ENCODE measurements at regions not wholly inside any gene's neighbourhood (a gene's known extent, or its start where the extent isn't known, plus 50 kb on each side); places are given as distances from the start of the nearest gene placed in this dataset.
A peak's percentile ranks its signal among the peaks of the same experiment; 100 is the strongest.
"Not testable (repeated sequence)": the region's sequence is repeated elsewhere in the genome, so short reads cannot be mapped to it uniquely, and the experiment has no call there.

- H3K27ac Mint-ChIP-seq; H3K27me3 Mint-ChIP-seq; H3K9me3 Mint-ChIP-seq; H3K36me3 Mint-ChIP-seq; ATAC-seq (ENCODE audit: low read depth in 2 of 2); DNase-seq; H3K4me1 Mint-ChIP-seq: not testable (repeated sequence)
- peak overlapping the region in 1 of 8 donors; percentile 42 for H3K4me3 Mint-ChIP-seq
Measured at GRCh38 chr17:21772991-21773713, 80.8 kb downstream of the KCNJ18 start.

DNA sequence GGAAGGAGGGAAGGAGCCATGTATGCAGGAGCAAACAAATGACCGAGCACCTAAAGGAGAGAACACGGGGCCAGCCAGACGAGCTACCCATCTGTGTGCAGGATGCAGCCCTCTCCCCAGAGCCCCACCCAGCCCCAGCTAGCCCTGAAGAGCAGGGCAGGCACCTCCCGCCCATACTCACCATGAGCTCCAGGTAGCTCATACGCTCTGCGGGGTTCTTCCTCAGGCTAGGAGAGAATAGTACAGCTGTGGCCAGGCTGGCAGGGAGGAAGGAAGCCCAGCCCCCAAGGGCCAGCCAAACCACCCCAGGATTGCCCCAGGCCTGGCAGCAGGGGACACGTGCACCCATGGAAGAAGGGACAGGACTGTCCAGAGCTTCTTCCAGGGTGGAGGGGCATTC is 81.9 kb downstream of the KCNJ18 start:
- DNase-seq (no peak), ATAC-seq (ENCODE audit: low read depth in 2 of 2) (no peak)
- Mint-ChIP-seq H3K27me3 (no peaks in the 10 kb centered on the region), H3K36me3 (no peaks in the 10 kb centered on the region), H3K4me3 (no peak overlapping the region), H3K4me1 (peaks cover 0 to 2% (median 0%) of the 10 kb centered on the region in 3 donors), H3K9me3 (peaks cover 0 to 1% (median 0%) of the 10 kb centered on the region in 7 donors), H3K27ac (no peak overlapping the region)

DNA sequence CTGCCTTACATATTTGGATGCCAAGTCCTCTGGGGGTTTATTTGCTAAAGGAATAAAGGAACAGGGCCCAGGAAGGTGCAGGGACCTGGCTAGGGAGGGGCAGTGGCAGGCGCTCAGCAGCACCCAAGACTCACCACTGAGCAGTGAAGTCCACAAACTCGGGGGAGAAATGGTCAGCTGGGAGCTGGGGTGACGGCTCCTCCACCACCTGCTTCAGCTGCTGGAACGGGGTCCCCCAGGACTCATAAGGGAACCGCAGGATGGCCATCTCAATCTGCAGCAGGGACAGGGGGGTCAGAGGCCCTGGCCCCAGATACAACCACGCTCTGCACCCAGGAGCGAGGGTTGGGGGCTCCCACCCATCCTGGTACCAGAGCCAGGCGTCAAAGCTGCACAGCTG is 83.2 kb downstream of the KCNJ18 start:
- not testable (repeated sequence) for H3K4me3 Mint-ChIP-seq; H3K9me3 Mint-ChIP-seq; H3K27ac Mint-ChIP-seq; H3K4me1 Mint-ChIP-seq; ATAC-seq (ENCODE audit: low read depth in 2 of 2); DNase-seq; H3K36me3 Mint-ChIP-seq; H3K27me3 Mint-ChIP-seq

GRCh38 chr17:21776921-21777320 is 84.6 kb downstream of the KCNJ18 start:
- not testable (repeated sequence) for H3K27ac Mint-ChIP-seq; DNase-seq; H3K4me3 Mint-ChIP-seq; H3K36me3 Mint-ChIP-seq; ATAC-seq (ENCODE audit: low read depth in 2 of 2); H3K9me3 Mint-ChIP-seq; H3K4me1 Mint-ChIP-seq; H3K27me3 Mint-ChIP-seq

GRCh38 chr17:21778866-21779265 is 86.5 kb downstream of the KCNJ18 start:
- not testable (repeated sequence) for H3K27me3 Mint-ChIP-seq; H3K4me1 Mint-ChIP-seq; ATAC-seq (ENCODE audit: low read depth in 2 of 2); H3K4me3 Mint-ChIP-seq; DNase-seq; H3K27ac Mint-ChIP-seq; H3K9me3 Mint-ChIP-seq; H3K36me3 Mint-ChIP-seq

GRCh38 chr17:21780293-21780888 is 88.1 kb downstream of the KCNJ18 start:
- not testable (repeated sequence) for ATAC-seq (ENCODE audit: low read depth in 2 of 2); H3K27me3 Mint-ChIP-seq; H3K27ac Mint-ChIP-seq; H3K9me3 Mint-ChIP-seq; H3K36me3 Mint-ChIP-seq; DNase-seq; H3K4me1 Mint-ChIP-seq
- peak overlapping the region in 1 of 8 donors; percentile 42 for H3K4me3 Mint-ChIP-seq

DNA sequence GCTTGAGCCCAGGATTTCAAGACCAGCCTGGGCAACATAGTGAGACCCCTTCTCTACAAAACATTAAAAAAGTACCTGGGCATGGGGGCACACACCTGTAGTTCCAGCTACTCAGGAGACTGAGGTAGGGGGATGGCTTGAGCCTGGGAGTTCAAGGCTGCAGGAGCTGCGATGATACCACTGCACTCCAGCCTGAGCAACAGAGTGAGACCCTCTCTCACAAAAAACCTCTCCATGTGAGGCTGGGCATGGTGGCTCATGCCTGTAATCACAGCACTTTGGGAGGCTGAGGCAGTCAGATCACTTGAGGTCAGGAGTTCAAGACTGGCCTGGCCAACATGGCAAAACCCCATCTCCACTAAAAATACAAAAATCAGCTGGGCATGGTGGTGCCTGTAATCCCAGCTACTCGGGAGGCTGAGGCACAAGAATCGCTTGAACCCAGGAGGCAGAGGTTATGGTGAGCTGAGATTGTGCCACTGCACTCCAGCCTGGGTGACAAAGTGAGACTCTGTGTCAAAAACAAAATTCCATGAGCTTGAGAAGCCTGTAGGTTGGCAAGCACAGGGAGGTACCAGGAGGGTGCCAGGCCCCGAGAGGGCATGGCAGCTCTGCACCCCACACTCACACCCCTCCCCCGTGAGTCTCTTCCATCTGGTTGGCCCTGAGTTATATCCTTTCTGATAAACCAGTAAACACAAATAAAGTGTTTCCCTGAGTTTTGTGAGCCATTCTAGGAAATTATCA is 88.8 kb downstream of the KCNJ18 start:
- ATAC-seq (ENCODE audit: low read depth in 2 of 2); DNase-seq; H3K27me3 Mint-ChIP-seq; H3K27ac Mint-ChIP-seq; H3K36me3 Mint-ChIP-seq; H3K9me3 Mint-ChIP-seq; H3K4me1 Mint-ChIP-seq: not testable (repeated sequence)
- H3K4me3 Mint-ChIP-seq: peak overlapping the region in 2 of 8 donors; percentile 42 to 69

- H3K36me3 Mint-ChIP-seq; H3K9me3 Mint-ChIP-seq; H3K4me1 Mint-ChIP-seq; DNase-seq; H3K4me3 Mint-ChIP-seq; H3K27me3 Mint-ChIP-seq; ATAC-seq (ENCODE audit: low read depth in 2 of 2); H3K27ac Mint-ChIP-seq: not testable (repeated sequence)
Measured at GRCh38 chr17:21781666-21782024, 89.3 kb downstream of the KCNJ18 start.

GRCh38 chr17:21782107-21782506 is 89.8 kb downstream of the KCNJ18 start:
- ATAC-seq (ENCODE audit: low read depth in 2 of 2); H3K36me3 Mint-ChIP-seq; H3K4me1 Mint-ChIP-seq; DNase-seq; H3K4me3 Mint-ChIP-seq; H3K27ac Mint-ChIP-seq; H3K9me3 Mint-ChIP-seq; H3K27me3 Mint-ChIP-seq: not testable (repeated sequence)

GRCh38 chr17:21782604-21783003 is 90.3 kb downstream of the KCNJ18 start:
- H3K4me3 Mint-ChIP-seq; H3K27ac Mint-ChIP-seq; DNase-seq; H3K36me3 Mint-ChIP-seq; H3K4me1 Mint-ChIP-seq; H3K9me3 Mint-ChIP-seq; H3K27me3 Mint-ChIP-seq; ATAC-seq (ENCODE audit: low read depth in 2 of 2): not testable (repeated sequence)

DNA sequence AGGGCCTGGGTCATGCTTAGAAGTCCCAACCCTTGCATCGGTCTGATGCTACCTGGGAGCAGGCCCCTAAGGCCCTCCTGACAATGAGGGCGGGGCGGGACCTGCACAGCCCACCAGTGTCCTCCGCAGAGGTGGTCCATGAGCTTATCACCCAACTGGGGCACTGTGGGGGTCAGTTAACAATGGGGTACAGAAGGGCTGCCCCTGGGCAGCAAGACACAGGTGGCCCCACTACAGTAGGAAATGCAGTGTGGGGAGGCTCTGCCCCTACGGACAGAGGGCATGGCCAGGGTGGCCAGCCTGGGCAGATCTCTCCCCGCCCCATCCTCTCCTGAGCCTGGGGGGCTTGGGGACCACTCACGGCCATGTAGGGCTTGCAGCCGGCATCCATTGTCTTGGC is 90.7 kb downstream of the KCNJ18 start:
- not testable (repeated sequence) for H3K36me3 Mint-ChIP-seq; H3K27me3 Mint-ChIP-seq; H3K4me1 Mint-ChIP-seq; H3K4me3 Mint-ChIP-seq; H3K9me3 Mint-ChIP-seq; ATAC-seq (ENCODE audit: low read depth in 2 of 2); DNase-seq; H3K27ac Mint-ChIP-seq

DNA sequence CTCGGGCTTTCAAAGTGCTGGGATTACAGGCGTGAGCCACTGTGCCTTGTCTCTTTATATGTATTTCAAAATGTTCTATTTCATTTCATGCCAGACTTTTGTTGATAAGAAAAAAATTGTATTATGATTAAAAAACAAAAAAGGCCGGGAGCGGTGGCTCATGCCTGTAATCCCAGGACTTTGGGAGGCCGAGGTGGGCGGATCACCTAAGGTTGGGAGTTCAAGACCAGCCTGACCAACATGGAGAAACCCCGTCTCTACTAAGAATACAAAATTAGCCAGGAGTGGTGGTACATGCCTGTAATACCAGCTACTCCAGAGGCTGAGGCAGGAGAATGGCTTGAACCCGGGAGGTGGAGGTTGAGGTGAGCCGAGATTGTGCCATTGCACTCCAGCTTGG is 121.9 kb downstream of the KCNJ18 start:
- not testable (repeated sequence) for H3K36me3 Mint-ChIP-seq; H3K27me3 Mint-ChIP-seq; H3K4me1 Mint-ChIP-seq; DNase-seq; H3K4me3 Mint-ChIP-seq; ATAC-seq (ENCODE audit: low read depth in 2 of 2); H3K27ac Mint-ChIP-seq
- peaks cover 0 to 22% (median 12%) of the 10 kb centered on the region in 7 donors for H3K9me3 Mint-ChIP-seq

- Mint-ChIP-seq H3K4me1 (no peaks in the 10 kb centered on the region), H3K27ac (no peak overlapping the region), H3K36me3 (no peaks in the 10 kb centered on the region), H3K27me3 (no peaks in the 10 kb centered on the region), H3K9me3 (peaks cover 0 to 22% (median 12%) of the 10 kb centered on the region in 7 donors), H3K4me3 (no peak overlapping the region)
- DNase-seq: no peak
- ATAC-seq (ENCODE audit: low read depth in 2 of 2): no peak
Measured at GRCh38 chr17:21814776-21815175, 122.5 kb downstream of the KCNJ18 start.
